ENCODE measurements at regions not wholly inside any gene's neighbourhood (a gene's known extent, or its start where the extent isn't known, plus 50 kb on each side); places are given as distances from the start of the nearest gene placed in this dataset.

DNA sequence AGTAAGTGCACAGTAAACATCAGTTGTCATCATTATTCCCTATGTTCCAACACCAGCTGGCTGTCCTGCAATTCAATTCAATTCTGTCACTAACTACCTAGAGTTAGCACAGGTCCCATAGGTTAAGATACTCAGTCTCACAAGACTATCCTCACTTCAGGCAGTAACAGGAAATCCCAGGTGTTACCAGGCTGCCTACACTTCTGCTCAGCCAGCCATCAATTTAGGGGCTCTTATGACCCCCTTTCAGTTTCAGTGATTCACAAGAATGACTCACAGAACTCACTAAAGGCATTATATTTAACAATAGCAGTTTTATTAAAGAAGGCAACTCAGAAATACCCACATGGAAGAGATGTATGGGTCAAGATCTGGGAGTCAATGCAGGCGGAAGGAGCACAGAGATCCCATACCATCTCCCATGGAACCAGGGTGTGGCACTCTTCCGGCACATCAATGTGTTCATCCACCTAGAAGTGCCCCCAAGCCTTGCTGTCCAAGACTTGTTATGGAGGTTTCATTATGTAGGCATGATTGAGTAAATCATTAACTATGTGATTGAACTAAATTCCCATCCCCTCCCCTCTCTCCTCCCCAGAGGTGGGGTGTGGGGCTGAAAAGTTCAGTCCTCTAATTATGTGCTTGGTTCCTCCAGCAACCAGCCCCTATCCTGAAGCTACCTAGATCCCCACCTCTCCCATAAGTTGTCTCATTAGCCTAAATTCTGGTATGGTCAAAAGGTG lies 120.8 kb upstream of the WSCD2 start:
- intact Hi-C loops (cut with DNase I) = no loop called here

DNA sequence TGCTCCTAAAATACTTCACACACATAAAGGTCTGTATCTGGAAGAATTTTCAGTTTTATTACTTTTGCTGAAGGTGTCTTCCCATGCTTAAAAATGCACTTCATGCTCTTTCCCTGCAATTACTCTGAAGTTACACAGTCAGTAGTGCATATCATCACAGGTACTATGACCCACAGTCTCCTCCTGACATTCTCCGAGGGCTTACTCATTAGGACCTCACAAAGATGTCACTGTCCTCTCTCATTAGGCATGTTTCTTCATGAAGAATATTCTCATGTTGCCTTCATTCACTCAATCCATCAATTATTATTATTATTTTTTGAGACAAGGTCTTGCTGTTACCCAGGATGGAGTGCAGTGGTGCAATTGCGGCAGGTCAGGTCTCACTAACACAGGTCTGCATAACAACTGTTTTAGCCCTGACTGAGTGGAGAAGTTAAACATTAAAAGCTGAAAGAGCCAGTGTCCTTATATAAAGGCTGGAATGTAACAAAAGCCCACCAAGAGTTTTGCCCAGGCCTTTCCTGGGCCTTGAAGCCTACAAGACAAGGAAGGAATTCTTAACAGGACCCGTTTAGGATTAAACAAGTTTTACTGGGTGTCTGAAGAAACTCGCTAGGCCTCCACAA lies 119.5 kb upstream of the WSCD2 start:
- H3K27me3 ChIP-seq = no peaks in the 10 kb centered on the region
- H3K4me3 ChIP-seq = no peak overlapping the region
- no peaks in the 10 kb centered on the region for H3K9me3 ChIP-seq
- no peak for DNase-seq (ENCODE audit: low spot score in 2 of 2)
- H3K36me3 ChIP-seq = no peaks in the 10 kb centered on the region
- no peak overlapping the region for H3K27ac ChIP-seq
- H3K4me1 ChIP-seq = no peaks in the 10 kb centered on the region
- no peak for TF ChIP-seq CTCF (IDR thresholded peaks at IDR 0.05)
- intact Hi-C loops (cut with DNase I) = no loop called here

More for the DNA sequence above, 120.8 kb upstream of the WSCD2 start:
- no peak for DNase-seq (ENCODE audit: low spot score in 2 of 2)
- H3K27ac ChIP-seq = no peak overlapping the region
- H3K4me3 ChIP-seq = no peak overlapping the region
- no peak for TF ChIP-seq CTCF (IDR thresholded peaks at IDR 0.05)
- no peaks in the 10 kb centered on the region for H3K4me1 ChIP-seq
- no peaks in the 10 kb centered on the region for H3K9me3 ChIP-seq
- H3K36me3 ChIP-seq = no peaks in the 10 kb centered on the region
- H3K27me3 ChIP-seq = no peaks in the 10 kb centered on the region

GRCh38 chr12:108016022-108016564 lies 113.0 kb upstream of the WSCD2 start:
- Histone ChIP-seq H3K9me3 (no peaks in the 10 kb centered on the region), H3K4me3 (no peak overlapping the region), H3K36me3 (no peaks in the 10 kb centered on the region), H3K27me3 (no peaks in the 10 kb centered on the region), H3K27ac (no peak overlapping the region), H3K4me1 (peaks cover 0 to 3% of the 10 kb centered on the region in 2 donors)
- no peak for DNase-seq (ENCODE audit: low spot score in 2 of 2)
- intact Hi-C loops (cut with DNase I) = no loop called here
- no peak for TF ChIP-seq CTCF (IDR thresholded peaks at IDR 0.05)

DNA sequence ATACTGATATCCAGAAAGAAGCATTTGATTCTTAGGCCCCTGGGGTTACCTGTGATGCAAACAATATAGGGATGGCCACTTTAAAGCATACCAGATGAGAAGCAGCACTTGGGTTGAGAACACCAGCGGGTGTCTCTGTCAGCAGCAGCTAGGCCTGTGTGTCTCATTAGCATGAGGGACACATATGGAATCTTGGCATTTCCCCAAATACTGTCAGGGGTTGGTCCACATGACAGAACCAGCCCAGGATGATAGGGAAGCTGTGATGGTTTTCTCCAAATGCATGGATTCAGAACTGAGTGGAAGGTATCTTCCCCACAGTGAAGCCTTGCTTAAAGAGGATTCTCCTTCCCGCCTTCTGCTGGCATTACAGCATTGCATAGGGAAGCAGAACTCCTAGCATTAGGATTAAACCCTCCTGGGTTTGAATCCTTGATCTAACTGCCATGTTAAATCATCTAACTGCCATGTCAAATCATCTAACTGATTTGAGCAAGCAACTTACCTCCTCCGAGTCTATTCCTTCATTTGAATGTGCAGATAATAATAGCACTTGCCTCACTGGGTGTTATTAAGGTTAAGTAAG lies 111.5 kb upstream of the WSCD2 start:
- H3K27ac ChIP-seq = no peak overlapping the region
- no peaks in the 10 kb centered on the region for H3K27me3 ChIP-seq
- H3K9me3 ChIP-seq = no peaks in the 10 kb centered on the region
- DNase-seq (ENCODE audit: low spot score in 2 of 2) = no peak
- H3K4me1 ChIP-seq = peaks cover 0 to 3% of the 10 kb centered on the region in 2 donors
- no peak overlapping the region for H3K4me3 ChIP-seq
- H3K36me3 ChIP-seq = no peaks in the 10 kb centered on the region
- intact Hi-C loops (cut with DNase I) = no loop called here
- no peak for TF ChIP-seq CTCF (IDR thresholded peaks at IDR 0.05)

- intact Hi-C loops (cut with DNase I) = no loop called here
- no peak for DNase-seq (ENCODE audit: low spot score in 2 of 2)
These were observed 109.2 kb upstream of the WSCD2 start for GRCh38 chr12:108019862-108020261.

More at GRCh38 chr12:108019862-108020261, 109.2 kb upstream of the WSCD2 start:
- no peaks in the 10 kb centered on the region for H3K27me3 ChIP-seq
- no peaks in the 10 kb centered on the region for H3K36me3 ChIP-seq
- no peak overlapping the region for H3K4me3 ChIP-seq
- peaks cover 0 to 13% of the 10 kb centered on the region in 2 donors for H3K4me1 ChIP-seq
- no peak overlapping the region for H3K27ac ChIP-seq
- TF ChIP-seq CTCF (IDR thresholded peaks at IDR 0.05) = no peak
- no peaks in the 10 kb centered on the region for H3K9me3 ChIP-seq

All from ascending aorta (tissue), 2 donors.